Adrenal gland (tissue), 9 donors: ENCODE measurements at regions not wholly inside any gene's neighbourhood (a gene's known extent, or its start where the extent isn't known, plus 50 kb on each side); places are given as distances from the start of the nearest gene placed in this dataset.

Experiments
- DNase-seq, 7 donors: peaks; one replicate each; pipeline ENCODE4 v3.0.0-alpha.2; 2019 to 2020
- H3K27ac ChIP-seq, 5 donors: fragments of 200-600 bp; sonication (generic) in 4 of 5; 1 replicate in 3 of 5; 2 replicates in 2 of 5; pipeline versions ENCODE4 v1.5.1 to v1.8.0; 2016 to 2020; ENCODE audit warnings: mild to moderate bottlenecking in 1 of 5
- H3K27me3 ChIP-seq: fragments of 200-600 bp; 2 replicates; pipeline ENCODE4 v1.8.0; 2021
- H3K36me3 ChIP-seq, 2 donors: fragments of 200-600 bp; replicated peaks in 1 of 2; 1 replicate in 1 of 2; 2 replicates in 1 of 2; pipeline versions ENCODE4 v1.5.1 to v1.8.0; 2018 to 2022
- H3K4me1 ChIP-seq, 2 donors: fragments of 200-600 bp; replicated peaks in 1 of 2; 1 replicate in 1 of 2; 2 replicates in 1 of 2; pipeline versions ENCODE4 v1.5.1 to v1.8.0; 2018 to 2021
- H3K4me3 ChIP-seq, 4 donors: fragments of 200-600 bp; sonication (generic) in 3 of 4; one replicate each; pipeline ENCODE4 v1.5.1; 2016 to 2018
- H3K9me3 ChIP-seq, 3 donors: fragments of 200-600 bp; sonication (generic) in 1 of 3; replicated peaks in 1 of 3; 1 replicate in 2 of 3; 2 replicates in 1 of 3; pipeline versions ENCODE4 v1.5.1 to v1.8.0; 2016 to 2021
- POLR2A ChIP-seq, 2 donors: fragments of 450-650 bp; IDR thresholded peaks; one replicate each; pipeline ENCODE4 v1.6.1; 2017; ENCODE audit warnings: antibody characterized with exemption in 2 of 2, mild to moderate bottlenecking in 2 of 2, moderate library complexity in 1 of 2
- WGBS, 4 donors: extraction: QIAGEN DNeasy Blood & Tissue Kit in 2 of 4; methylation state at CpG; one replicate each; pipeline versions ENCODE4 v1.1.5 to v1.1.7; 2013 to 2017; 5-methylcytosine and 5-hydroxymethylcytosine counted together
- intact Hi-C, 2 donors: fragments of 100-400 bp; cut with DNase I; formaldehyde crosslinking; loops; one replicate each; pipeline versions ENCODE4 v1.14.1 to v1.15.0; 2022 to 2023
- TF ChIP-seq, protein P1 (sequence below), 6 experiments: fragments of 450-650 bp in 4 of 6; fragments of 200-600 bp in 2 of 6; sonication (generic) in 1 of 6; IDR thresholded peaks; 1 replicate in 5 of 6; 2 replicates in 1 of 6; pipeline versions ENCODE4 v1.5.1 to v1.8.0; 2016 to 2021; ENCODE audit warnings: antibody characterized with exemption in 6 of 6, mild to moderate bottlenecking in 2 of 6, moderate library complexity in 1 of 6
- donor health status: healthy with polysubstance abuse.
- donor health status: Bipolar disorder and iron deficiency.
- donor health status: DM: yes; HTN: yes; CAD: no.
- donor health status: DM: no; HTN: no; CAD: no.
- donor health status: DM: no; HTN: no; CAD: no.

DNA sequence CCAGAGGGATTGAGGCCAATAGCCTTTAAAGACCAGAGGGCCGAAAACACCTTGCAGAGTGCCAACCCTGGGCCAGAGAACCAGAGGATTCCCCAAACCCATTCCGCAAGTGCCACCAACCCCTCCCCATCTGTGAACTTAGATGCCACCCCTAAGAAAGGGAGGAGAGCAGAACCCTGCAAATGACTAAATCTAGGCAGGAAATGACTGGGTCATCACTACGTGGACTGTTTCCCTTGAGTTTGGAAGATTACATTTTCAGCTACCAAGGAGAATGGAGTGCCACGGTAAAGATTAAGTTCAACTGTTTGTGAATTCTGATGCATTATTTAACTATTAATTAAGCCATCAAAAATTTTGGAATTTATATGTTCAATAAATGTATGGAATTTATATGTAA, 142.8 kb downstream of the ENC1 start:
- WGBS, 4 donors = 73 to 85% (median 82%) methylated on average over 4 of the region's 4 CpGs
- Histone ChIP-seq H3K4me3 (no peak overlapping the region), H3K36me3 (no peaks in the 10 kb centered on the region), H3K9me3 (no peaks in the 10 kb centered on the region), H3K4me1 (no peaks in the 10 kb centered on the region), H3K27ac (no peak overlapping the region), H3K27me3 (no peaks in the 10 kb centered on the region)
- TF ChIP-seq, protein P1, sequence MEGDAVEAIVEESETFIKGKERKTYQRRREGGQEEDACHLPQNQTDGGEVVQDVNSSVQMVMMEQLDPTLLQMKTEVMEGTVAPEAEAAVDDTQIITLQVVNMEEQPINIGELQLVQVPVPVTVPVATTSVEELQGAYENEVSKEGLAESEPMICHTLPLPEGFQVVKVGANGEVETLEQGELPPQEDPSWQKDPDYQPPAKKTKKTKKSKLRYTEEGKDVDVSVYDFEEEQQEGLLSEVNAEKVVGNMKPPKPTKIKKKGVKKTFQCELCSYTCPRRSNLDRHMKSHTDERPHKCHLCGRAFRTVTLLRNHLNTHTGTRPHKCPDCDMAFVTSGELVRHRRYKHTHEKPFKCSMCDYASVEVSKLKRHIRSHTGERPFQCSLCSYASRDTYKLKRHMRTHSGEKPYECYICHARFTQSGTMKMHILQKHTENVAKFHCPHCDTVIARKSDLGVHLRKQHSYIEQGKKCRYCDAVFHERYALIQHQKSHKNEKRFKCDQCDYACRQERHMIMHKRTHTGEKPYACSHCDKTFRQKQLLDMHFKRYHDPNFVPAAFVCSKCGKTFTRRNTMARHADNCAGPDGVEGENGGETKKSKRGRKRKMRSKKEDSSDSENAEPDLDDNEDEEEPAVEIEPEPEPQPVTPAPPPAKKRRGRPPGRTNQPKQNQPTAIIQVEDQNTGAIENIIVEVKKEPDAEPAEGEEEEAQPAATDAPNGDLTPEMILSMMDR (IDR thresholded peaks at IDR 0.05) = no peak
- TF ChIP-seq POLR2A (IDR thresholded peaks at IDR 0.05) = no peak
- no peak for DNase-seq
- intact Hi-C loops = no loop called here

GRCh38 chr5:74493411-74493810, 147.1 kb downstream of the ENC1 start:
- no peak for TF ChIP-seq POLR2A (IDR thresholded peaks at IDR 0.05)
- TF ChIP-seq, protein P1 (IDR thresholded peaks at IDR 0.05) = no peak

GRCh38 chr5:74492230-74492629, 148.3 kb downstream of the ENC1 start:
- H3K4me1 ChIP-seq = no peaks in the 10 kb centered on the region
- TF ChIP-seq, protein P1 (IDR thresholded peaks at IDR 0.05) = no peak
- no peak for TF ChIP-seq POLR2A (IDR thresholded peaks at IDR 0.05)
- no peak overlapping the region for H3K27ac ChIP-seq
- H3K36me3 ChIP-seq = no peaks in the 10 kb centered on the region
- H3K4me3 ChIP-seq = no peak overlapping the region
- 39 to 72% (median 65%) methylated on average over 2 of the region's 2 CpGs for WGBS, 4 donors
- no peak for DNase-seq
- intact Hi-C loops = no loop called here
- no peaks in the 10 kb centered on the region for H3K9me3 ChIP-seq
- H3K27me3 ChIP-seq = no peaks in the 10 kb centered on the region

More at GRCh38 chr5:74493411-74493810, 147.1 kb downstream of the ENC1 start:
- Histone ChIP-seq H3K4me3 (no peak overlapping the region), H3K9me3 (no peaks in the 10 kb centered on the region), H3K4me1 (no peaks in the 10 kb centered on the region), H3K36me3 (no peaks in the 10 kb centered on the region), H3K27ac (no peak overlapping the region), H3K27me3 (no peaks in the 10 kb centered on the region)
- no peak for DNase-seq
- intact Hi-C loops = no loop called here

DNA sequence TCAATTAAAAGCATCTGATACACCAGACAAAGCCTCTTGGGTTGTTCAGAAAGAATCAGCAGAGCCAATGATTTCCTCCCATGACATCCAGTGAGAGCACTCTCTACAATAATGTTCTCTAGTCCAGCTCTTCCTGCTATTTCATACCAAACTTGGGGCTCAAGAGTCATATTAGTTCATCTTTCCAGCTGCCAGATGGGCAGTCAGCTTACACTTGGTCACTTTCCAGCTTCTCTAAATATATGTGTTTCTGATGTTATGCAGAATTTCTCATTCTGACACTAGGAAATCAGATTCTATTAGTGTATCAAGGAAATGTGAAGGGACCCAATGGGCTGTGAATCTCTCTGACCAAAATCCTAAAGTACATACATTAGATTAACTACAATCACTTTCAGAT, 148.9 kb downstream of the ENC1 start:
- Histone ChIP-seq H3K9me3 (no peaks in the 10 kb centered on the region), H3K4me3 (no peak overlapping the region), H3K36me3 (no peaks in the 10 kb centered on the region), H3K27ac (no peak overlapping the region), H3K27me3 (no peaks in the 10 kb centered on the region), H3K4me1 (no peaks in the 10 kb centered on the region)
- no peak for DNase-seq
- intact Hi-C loops = no loop called here
- no peak for TF ChIP-seq POLR2A (IDR thresholded peaks at IDR 0.05)
- TF ChIP-seq, protein P1 (IDR thresholded peaks at IDR 0.05) = no peak
